ENCODE measurements at regions not wholly inside any gene's neighbourhood (a gene's known extent, or its start where the extent isn't known, plus 50 kb on each side); places are given as distances from the start of the nearest gene placed in this dataset.

GRCh38 chr12:4050340-4050739 lies 177.1 kb upstream of the PARP11 start:
- Histone ChIP-seq H3K9me3 (no peaks in the 10 kb centered on the region), H3K4me1 (no peaks in the 10 kb centered on the region), H3K27me3 (no peaks in the 10 kb centered on the region), H3K4me3 (no peak overlapping the region), H3K36me3 (no peaks in the 10 kb centered on the region), H3K27ac (no peak overlapping the region)
- DNase-seq (no peak), ATAC-seq (no peak)
- intact Hi-C loops (cut with DNase I) = no loop called here
- no peak for TF ChIP-seq CTCF (IDR thresholded peaks at IDR 0.05)

GRCh38 chr12:4049298-4050080 lies 176.3 kb upstream of the PARP11 start:
- TF ChIP-seq CTCF (IDR thresholded peaks at IDR 0.05) = no peak
- H3K4me1 ChIP-seq = no peaks in the 10 kb centered on the region
- DNase-seq = no peak
- H3K9me3 ChIP-seq = no peaks in the 10 kb centered on the region
- H3K36me3 ChIP-seq = no peaks in the 10 kb centered on the region
- H3K27me3 ChIP-seq = no peaks in the 10 kb centered on the region
- no peak overlapping the region for H3K4me3 ChIP-seq
- ATAC-seq = no peak
- H3K27ac ChIP-seq = no peak overlapping the region
- intact Hi-C loops (cut with DNase I) = no loop called here

GRCh38 chr12:4047421-4047820 lies 174.2 kb upstream of the PARP11 start:
- H3K4me1 ChIP-seq = no peaks in the 10 kb centered on the region
- DNase-seq (no peak), ATAC-seq (no peak)
- H3K36me3 ChIP-seq = no peaks in the 10 kb centered on the region
- no peak overlapping the region for H3K27ac ChIP-seq
- no peaks in the 10 kb centered on the region for H3K9me3 ChIP-seq
- intact Hi-C loops (cut with DNase I) = no loop called here
- no peak for TF ChIP-seq CTCF (IDR thresholded peaks at IDR 0.05)
- no peak overlapping the region for H3K4me3 ChIP-seq
- H3K27me3 ChIP-seq = no peaks in the 10 kb centered on the region

- TF ChIP-seq CTCF (IDR thresholded peaks at IDR 0.05) = no peak
- Histone ChIP-seq H3K4me1 (no peaks in the 10 kb centered on the region), H3K27me3 (no peaks in the 10 kb centered on the region), H3K9me3 (no peaks in the 10 kb centered on the region), H3K27ac (no peak overlapping the region), H3K4me3 (no peak overlapping the region), H3K36me3 (no peaks in the 10 kb centered on the region)
- intact Hi-C loops (cut with DNase I) = no loop called here
- DNase-seq (no peak), ATAC-seq (no peak)
Measured at GRCh38 chr12:4046495-4046840, 173.3 kb upstream of the PARP11 start.

GRCh38 chr12:4045786-4046494 lies 172.7 kb upstream of the PARP11 start:
- H3K4me1 ChIP-seq = no peaks in the 10 kb centered on the region
- TF ChIP-seq CTCF (IDR thresholded peaks at IDR 0.05) = no peak
- DNase-seq = no peak
- no peak overlapping the region for H3K27ac ChIP-seq
- H3K27me3 ChIP-seq = no peaks in the 10 kb centered on the region
- no peaks in the 10 kb centered on the region for H3K9me3 ChIP-seq
- no peak for ATAC-seq
- no peaks in the 10 kb centered on the region for H3K36me3 ChIP-seq
- H3K4me3 ChIP-seq = no peak overlapping the region
- intact Hi-C loops (cut with DNase I) = no loop called here

All from upper lobe of right lung (tissue), 1 donor.